Upper lobe of left lung (tissue), 6 donors: ENCODE measurements at regions not wholly inside any gene's neighbourhood (a gene's known extent, or its start where the extent isn't known, plus 50 kb on each side); places are given as distances from the start of the nearest gene placed in this dataset.

Source experiments
- ATAC-seq, 2 donors: fragments of 200-7000 bp; cut with Tn5 transposase; one replicate each; pipeline ENCODE4 v1.9.1; 2022; ENCODE audit warnings: mild to moderate bottlenecking in 2 of 2, moderate library complexity in 2 of 2; ENCODE audit not compliant: low FRiP score in 2 of 2
- DNase-seq, 2 donors: peaks; one replicate each; pipeline ENCODE4 v3.0.0-alpha.2; 2019 to 2020
- H3K27ac ChIP-seq, 4 donors: fragments of 200-600 bp; sonication (generic); one replicate each; pipeline ENCODE4 v1.5.1; 2016 to 2019
- H3K27me3 ChIP-seq, 4 donors: fragments of 200-600 bp; sonication (generic); one replicate each; pipeline ENCODE4 v1.5.1; 2017 to 2019
- H3K36me3 ChIP-seq, 4 donors: fragments of 200-600 bp; sonication (generic); one replicate each; pipeline ENCODE4 v1.5.1; 2016 to 2019
- H3K4me1 ChIP-seq, 4 donors: fragments of 200-600 bp; sonication (generic); one replicate each; pipeline ENCODE4 v1.5.1; 2018 to 2019
- H3K4me3 ChIP-seq, 4 donors: fragments of 200-600 bp; sonication (generic); one replicate each; pipeline ENCODE4 v1.5.1; 2017 to 2019; ENCODE audit warnings: mild to moderate bottlenecking in 2 of 4, moderate library complexity in 1 of 4
- H3K9me3 ChIP-seq, 4 donors: fragments of 200-600 bp; sonication (generic); one replicate each; pipeline ENCODE4 v1.5.1; 2018 to 2019
- EP300 ChIP-seq, 4 donors: sonication (generic); formaldehyde crosslinking; IDR thresholded peaks; one replicate each; pipeline ENCODE4 v1.5.1; 2017; ENCODE audit warnings: antibody characterized with exemption in 4 of 4, control low read depth in 2 of 4
- POLR2A ChIP-seq, 4 donors: fragments of 450-650 bp; IDR thresholded peaks; one replicate each; pipeline ENCODE4 v1.5.1; 2016 to 2017; ENCODE audit warnings: antibody characterized with exemption in 4 of 4, mild to moderate bottlenecking in 2 of 4
- POLR2AphosphoS5 ChIP-seq, 2 donors: sonication (generic); formaldehyde crosslinking; IDR thresholded peaks; one replicate each; pipeline ENCODE4 v1.5.1; 2017; ENCODE audit warnings: antibody characterized with exemption in 2 of 2
- WGBS, 2 donors: methylation state at CpG; one replicate each; pipeline ENCODE4 v1.1.5; 2017 to 2018; 5-methylcytosine and 5-hydroxymethylcytosine counted together
- TF ChIP-seq, protein P1 (sequence below), 6 experiments: fragments of 450-650 bp in 4 of 6; fragments of 200-600 bp in 2 of 6; sonication (generic) in 2 of 6; IDR thresholded peaks; one replicate each; pipeline ENCODE4 v1.5.1; 2016 to 2019; ENCODE audit warnings: antibody characterized with exemption in 6 of 6
- donor health status: DM: no; HTN: no; CAD: no; lungs with moderate emphysema.
- donor health status: DM: no; HTN: yes; CAD: no; lungs with severe emphysema.

DNA sequence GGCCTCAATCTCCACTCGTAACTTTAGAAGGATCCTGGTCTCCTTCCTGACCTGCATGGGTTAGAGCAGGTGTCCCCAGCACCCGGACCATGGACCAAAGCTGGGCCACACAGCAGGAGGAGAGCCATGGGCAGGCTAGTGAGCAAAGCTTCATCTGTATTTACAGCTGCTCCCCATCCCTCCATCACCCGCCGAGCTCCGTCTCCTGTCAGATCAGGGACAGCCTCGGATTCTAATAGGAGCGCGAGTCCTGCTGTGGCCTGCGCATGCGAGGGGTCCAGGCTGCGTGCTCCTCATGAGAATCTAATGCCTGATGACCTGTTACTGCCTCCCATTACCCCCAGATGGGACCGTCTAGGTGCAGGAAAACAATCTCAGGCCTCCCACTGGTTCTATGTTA is 297.7 kb upstream of the SALL3 start:
- Histone ChIP-seq H3K9me3 (no peaks in the 10 kb centered on the region), H3K27ac (no peak overlapping the region), H3K36me3 (no peaks in the 10 kb centered on the region), H3K27me3 (no peaks in the 10 kb centered on the region), H3K4me3 (no peak overlapping the region), H3K4me1 (no peaks in the 10 kb centered on the region)
- 86 to 95% methylated on average over 12 of the region's 12 CpGs for WGBS, 2 donors
- DNase-seq, result no peak
- ATAC-seq, result no peak
- TF ChIP-seq EP300 (IDR thresholded peaks at IDR 0.05) (no peak), POLR2A (IDR thresholded peaks at IDR 0.05) (no peak)

GRCh38 chr18:78682716-78683115 is 296.9 kb upstream of the SALL3 start:
- no peaks in the 10 kb centered on the region for H3K9me3 ChIP-seq
- no peak overlapping the region for H3K4me3 ChIP-seq
- DNase-seq, result no peak
- H3K27ac ChIP-seq, result no peak overlapping the region
- no peaks in the 10 kb centered on the region for H3K27me3 ChIP-seq
- no peak for TF ChIP-seq POLR2A (IDR thresholded peaks at IDR 0.05)
- no peak for TF ChIP-seq POLR2AphosphoS5 (IDR thresholded peaks at IDR 0.05)
- TF ChIP-seq, protein P1, sequence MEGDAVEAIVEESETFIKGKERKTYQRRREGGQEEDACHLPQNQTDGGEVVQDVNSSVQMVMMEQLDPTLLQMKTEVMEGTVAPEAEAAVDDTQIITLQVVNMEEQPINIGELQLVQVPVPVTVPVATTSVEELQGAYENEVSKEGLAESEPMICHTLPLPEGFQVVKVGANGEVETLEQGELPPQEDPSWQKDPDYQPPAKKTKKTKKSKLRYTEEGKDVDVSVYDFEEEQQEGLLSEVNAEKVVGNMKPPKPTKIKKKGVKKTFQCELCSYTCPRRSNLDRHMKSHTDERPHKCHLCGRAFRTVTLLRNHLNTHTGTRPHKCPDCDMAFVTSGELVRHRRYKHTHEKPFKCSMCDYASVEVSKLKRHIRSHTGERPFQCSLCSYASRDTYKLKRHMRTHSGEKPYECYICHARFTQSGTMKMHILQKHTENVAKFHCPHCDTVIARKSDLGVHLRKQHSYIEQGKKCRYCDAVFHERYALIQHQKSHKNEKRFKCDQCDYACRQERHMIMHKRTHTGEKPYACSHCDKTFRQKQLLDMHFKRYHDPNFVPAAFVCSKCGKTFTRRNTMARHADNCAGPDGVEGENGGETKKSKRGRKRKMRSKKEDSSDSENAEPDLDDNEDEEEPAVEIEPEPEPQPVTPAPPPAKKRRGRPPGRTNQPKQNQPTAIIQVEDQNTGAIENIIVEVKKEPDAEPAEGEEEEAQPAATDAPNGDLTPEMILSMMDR (IDR thresholded peaks at IDR 0.05), result no peak
- TF ChIP-seq EP300 (IDR thresholded peaks at IDR 0.05), result no peak
- no peaks in the 10 kb centered on the region for H3K36me3 ChIP-seq
- no peak for ATAC-seq
- H3K4me1 ChIP-seq, result no peaks in the 10 kb centered on the region
- 53 to 58% methylated on average over 13 of the region's 13 CpGs for WGBS, 2 donors

DNA sequence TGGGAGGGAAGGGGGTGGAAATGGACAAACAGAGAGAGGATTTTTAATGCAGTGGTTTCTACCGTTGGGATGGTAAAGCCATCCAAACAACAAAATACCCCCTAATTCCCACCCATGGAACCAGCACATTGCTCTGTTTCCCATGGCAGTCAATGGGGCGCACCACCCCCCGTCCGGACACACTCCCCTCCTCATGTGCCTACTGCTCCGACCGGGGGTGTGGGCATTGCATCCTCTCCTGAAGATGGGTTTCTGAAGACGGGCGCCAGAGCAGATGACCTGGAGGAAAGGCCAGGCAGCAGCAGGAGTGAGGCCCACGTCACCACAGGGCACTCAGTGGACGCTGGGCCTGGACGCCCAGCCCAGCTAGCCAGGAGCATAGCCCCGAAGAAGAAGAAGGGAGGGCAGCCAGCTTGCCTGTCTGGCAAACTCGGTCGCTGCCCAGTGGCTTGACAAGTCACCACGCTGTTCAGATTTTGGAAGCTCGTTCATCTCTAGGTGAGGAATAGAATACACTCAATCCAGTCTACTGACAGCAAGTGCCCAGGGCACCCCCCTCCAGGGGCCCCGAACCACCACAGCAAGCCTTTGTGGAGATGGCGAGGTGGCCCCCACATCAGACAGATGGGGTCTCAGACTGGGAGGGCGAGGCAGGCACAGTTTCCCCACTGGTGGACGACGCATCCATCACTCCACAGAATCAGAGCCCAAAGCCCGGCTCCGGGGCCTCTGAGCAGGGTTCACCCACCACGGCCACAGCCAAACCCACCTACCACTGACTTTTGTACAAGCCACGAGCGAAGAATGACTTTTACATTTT is 296.2 kb upstream of the SALL3 start:
- Histone ChIP-seq H3K27me3 (no peaks in the 10 kb centered on the region), H3K4me1 (no peaks in the 10 kb centered on the region), H3K27ac (no peak overlapping the region), H3K36me3 (no peaks in the 10 kb centered on the region), H3K4me3 (no peak overlapping the region), H3K9me3 (no peaks in the 10 kb centered on the region)
- 84 to 85% methylated on average over 16 to 26 of the region's 26 CpGs for WGBS, 2 donors
- DNase-seq (no peak), ATAC-seq (no peak)
- no peak for TF ChIP-seq EP300 (IDR thresholded peaks at IDR 0.05)

DNA sequence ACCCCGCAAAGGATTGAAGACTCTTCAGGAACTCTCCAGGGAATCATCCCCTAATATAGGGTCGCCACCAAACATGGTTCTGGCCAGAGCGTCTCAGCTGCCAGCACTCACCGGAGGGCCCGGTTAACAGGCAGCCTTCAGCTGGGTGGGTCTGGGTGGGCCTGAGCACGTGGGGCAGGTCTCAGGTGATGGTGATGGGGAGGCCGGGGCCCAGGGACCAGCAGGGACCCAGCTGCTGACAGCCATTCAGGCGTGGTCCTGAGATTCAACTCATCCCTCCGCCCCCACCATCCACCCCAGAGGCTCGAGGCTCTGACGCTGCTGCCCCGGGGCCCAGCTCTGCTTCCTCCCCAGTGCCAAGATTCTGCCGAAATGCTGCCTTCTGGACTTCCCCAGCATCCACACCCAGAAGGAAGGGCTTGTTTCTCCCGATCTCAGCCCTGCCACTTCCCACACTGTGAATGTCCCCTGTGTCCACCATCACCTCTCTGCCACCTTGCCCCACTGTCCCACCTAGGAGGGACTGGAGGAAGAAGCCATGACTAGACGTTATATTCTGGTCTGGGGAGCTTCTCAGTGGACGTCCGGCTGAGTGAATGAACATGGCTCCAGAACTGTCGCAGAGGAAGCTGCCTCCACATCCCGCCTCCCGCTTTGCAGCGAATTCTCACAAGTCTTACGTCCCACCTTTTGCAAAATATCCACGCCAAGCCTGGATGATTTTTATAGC is 294.2 kb upstream of the SALL3 start:
- H3K36me3 ChIP-seq, result no peaks in the 10 kb centered on the region
- no peaks in the 10 kb centered on the region for H3K9me3 ChIP-seq
- no peaks in the 10 kb centered on the region for H3K27me3 ChIP-seq
- no peaks in the 10 kb centered on the region for H3K4me1 ChIP-seq
- no peak overlapping the region for H3K4me3 ChIP-seq
- no peak for ATAC-seq
- 76 to 79% methylated on average over 21 to 22 of the region's 23 CpGs for WGBS, 2 donors
- TF ChIP-seq, protein P1 (IDR thresholded peaks at IDR 0.05), result no peak
- TF ChIP-seq POLR2AphosphoS5 (IDR thresholded peaks at IDR 0.05), result no peak
- no peak for TF ChIP-seq POLR2A (IDR thresholded peaks at IDR 0.05)
- no peak for TF ChIP-seq EP300 (IDR thresholded peaks at IDR 0.05)
- no peak for DNase-seq
- H3K27ac ChIP-seq, result no peak overlapping the region

- ATAC-seq (no peak), DNase-seq (peak in 1 of 2 donors; percentile 61)
- no peaks in the 10 kb centered on the region for H3K36me3 ChIP-seq
- no peaks in the 10 kb centered on the region for H3K4me1 ChIP-seq
- no peak overlapping the region for H3K27ac ChIP-seq
- H3K9me3 ChIP-seq, result no peaks in the 10 kb centered on the region
- TF ChIP-seq, protein P1 (IDR thresholded peaks at IDR 0.05), result no peak
- no peak overlapping the region for H3K4me3 ChIP-seq
- WGBS, 2 donors, result 81% methylated on average over 24 to 26 of the region's 26 CpGs
- H3K27me3 ChIP-seq, result no peaks in the 10 kb centered on the region
Measured at GRCh38 chr18:78685980-78686530, 293.6 kb upstream of the SALL3 start.
